Astrocyte (in vitro differentiated cells and primary cell): ENCODE measurements at regions not wholly inside any gene's neighbourhood (a gene's known extent, or its start where the extent isn't known, plus 50 kb on each side); places are given as distances from the start of the nearest gene placed in this dataset.

Experiments used
- EZH2 ChIP-seq: IDR thresholded peaks from 2 replicates; pipeline ENCODE4 v1.6.1; 2012; ENCODE audit warnings: mild to moderate bottlenecking, low read length, inconsistent platforms; ENCODE audit not compliant: insufficient read depth
- TF ChIP-seq, protein P1 (sequence below): IDR thresholded peaks from 2 replicates; pipeline ENCODE4 v1.5.1; 2011; ENCODE audit warnings: low read depth, mild to moderate bottlenecking, inconsistent platforms, low read length, moderate library complexity; ENCODE audit not compliant: insufficient read depth

DNA sequence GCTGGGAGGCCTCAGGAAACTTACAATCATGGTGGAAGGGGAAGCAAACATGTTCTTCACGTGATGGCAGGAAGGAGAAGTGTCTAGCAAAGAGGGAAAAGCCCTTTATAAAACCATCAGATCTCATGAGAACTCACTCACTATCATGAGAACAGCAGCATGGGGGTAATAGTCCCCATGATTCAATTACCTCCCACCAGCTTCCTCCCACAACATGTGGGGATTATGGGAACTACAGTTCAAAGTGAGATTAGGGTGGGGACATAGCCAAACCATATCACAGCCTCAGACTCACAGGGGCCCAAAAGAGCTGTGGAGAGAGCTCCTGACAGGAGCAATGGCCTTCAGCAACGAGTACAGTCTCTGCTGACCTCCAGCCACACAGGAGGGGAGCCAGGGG, 151.4 kb downstream of the GXYLT1 start:
- TF ChIP-seq, protein P1, sequence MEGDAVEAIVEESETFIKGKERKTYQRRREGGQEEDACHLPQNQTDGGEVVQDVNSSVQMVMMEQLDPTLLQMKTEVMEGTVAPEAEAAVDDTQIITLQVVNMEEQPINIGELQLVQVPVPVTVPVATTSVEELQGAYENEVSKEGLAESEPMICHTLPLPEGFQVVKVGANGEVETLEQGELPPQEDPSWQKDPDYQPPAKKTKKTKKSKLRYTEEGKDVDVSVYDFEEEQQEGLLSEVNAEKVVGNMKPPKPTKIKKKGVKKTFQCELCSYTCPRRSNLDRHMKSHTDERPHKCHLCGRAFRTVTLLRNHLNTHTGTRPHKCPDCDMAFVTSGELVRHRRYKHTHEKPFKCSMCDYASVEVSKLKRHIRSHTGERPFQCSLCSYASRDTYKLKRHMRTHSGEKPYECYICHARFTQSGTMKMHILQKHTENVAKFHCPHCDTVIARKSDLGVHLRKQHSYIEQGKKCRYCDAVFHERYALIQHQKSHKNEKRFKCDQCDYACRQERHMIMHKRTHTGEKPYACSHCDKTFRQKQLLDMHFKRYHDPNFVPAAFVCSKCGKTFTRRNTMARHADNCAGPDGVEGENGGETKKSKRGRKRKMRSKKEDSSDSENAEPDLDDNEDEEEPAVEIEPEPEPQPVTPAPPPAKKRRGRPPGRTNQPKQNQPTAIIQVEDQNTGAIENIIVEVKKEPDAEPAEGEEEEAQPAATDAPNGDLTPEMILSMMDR: no peak
- no peak for TF ChIP-seq EZH2
